HEK293 (cell line): ENCODE measurements at regions not wholly inside any gene's neighbourhood (a gene's known extent, or its start where the extent isn't known, plus 50 kb on each side); places are given as distances from the start of the nearest gene placed in this dataset.

Source experiments
- KLF1 ChIP-seq: fragments of 450-650 bp; formaldehyde crosslinking; IDR thresholded peaks from 2 replicates; pipeline ENCODE4 v1.5.1; 2016; ENCODE audit warnings: missing biosample characterization, missing genetic modification characterization
- ZNF692 ChIP-seq: fragments of 450-650 bp; formaldehyde crosslinking; IDR thresholded peaks from 2 replicates; pipeline ENCODE4 v1.5.1; 2016; ENCODE audit warnings: missing biosample characterization, missing genetic modification characterization
- ZNF830 ChIP-seq: fragments of 450-650 bp; IDR thresholded peaks from 2 replicates; pipeline ENCODE4 v1.5.0; 2018; ENCODE audit warnings: missing biosample characterization, missing genetic modification characterization, low read depth, mild to moderate bottlenecking, moderate library complexity
- ZNF837 ChIP-seq: fragments of 450-650 bp; formaldehyde crosslinking; IDR thresholded peaks from 2 replicates; pipeline ENCODE4 v1.5.1; 2016; ENCODE audit warnings: missing biosample characterization, missing genetic modification characterization

GRCh38 chr12:91346827-91347226 is 164.2 kb upstream of the DCN start:
- TF ChIP-seq ZNF692 (tag by site-specific recombination): no peak
- no peak for TF ChIP-seq ZNF830
- no peak for TF ChIP-seq KLF1
- TF ChIP-seq ZNF837 (tag by site-specific recombination): no peak
